CD14-positive monocyte (primary cell): ENCODE measurements at regions not wholly inside any gene's neighbourhood (a gene's known extent, or its start where the extent isn't known, plus 50 kb on each side); places are given as distances from the start of the nearest gene placed in this dataset.

Source experiments
- DNase-seq, 3 donors: peaks; one replicate each; pipeline ENCODE4 v3.0.0-alpha.2; 2011 to 2022
- H2AFZ ChIP-seq: 2 replicates; pipeline ENCODE4 v1.6.0; 2012; ENCODE audit warnings: mild to moderate bottlenecking, low read depth, low read length, inconsistent platforms; ENCODE audit not compliant: insufficient read depth, poor library complexity, severe bottlenecking
- H3K27ac ChIP-seq, 2 donors: 1 replicate in 1 of 2; 2 replicates in 1 of 2; pipeline ENCODE4 v1.5.1; 2012 to 2013; ENCODE audit warnings: low read length in 2 of 2, control low read depth in 1 of 2, inconsistent platforms in 1 of 2, low read depth in 1 of 2, mild to moderate bottlenecking in 1 of 2
- H3K27me3 ChIP-seq, 2 donors: one replicate each; pipeline versions ENCODE4 v1.6.0 to v1.6.1; 2011 to 2013; ENCODE audit warnings: low read length in 2 of 2; ENCODE audit not compliant: control insufficient read depth in 2 of 2, insufficient read depth in 2 of 2
- H3K36me3 ChIP-seq, 2 donors: replicated peaks in 1 of 2; 1 replicate in 1 of 2; 2 replicates in 1 of 2; pipeline versions ENCODE4 v1.5.1 to v1.6.1; 2012 to 2013; ENCODE audit warnings: low read length in 2 of 2, control low read depth in 1 of 2, inconsistent platforms in 1 of 2, mild to moderate bottlenecking in 1 of 2; ENCODE audit not compliant: insufficient read depth in 2 of 2, control insufficient read depth in 1 of 2
- H3K4me1 ChIP-seq, 2 donors: 1 replicate in 1 of 2; 2 replicates in 1 of 2; pipeline versions ENCODE4 v1.5.1 to v1.6.1; 2012 to 2013; ENCODE audit warnings: low read length in 2 of 2, control low read depth in 1 of 2, inconsistent platforms in 1 of 2, mild to moderate bottlenecking in 1 of 2, moderate library complexity in 1 of 2; ENCODE audit not compliant: insufficient read depth in 2 of 2, control insufficient read depth in 1 of 2
- H3K4me2 ChIP-seq: replicated peaks from 2 replicates; pipeline ENCODE3; 2012; ENCODE audit warnings: low read length, moderate library complexity, mild to moderate bottlenecking; ENCODE audit not compliant: poor library complexity, severe bottlenecking; ENCODE audit errors: extremely low read depth
- H3K4me3 ChIP-seq, 3 experiments: fragments of 200-600 bp in 1 of 3; sonication (generic) in 1 of 3; replicated peaks in 1 of 3; 1 replicate in 2 of 3; 2 replicates in 1 of 3; pipeline ENCODE4 v1.5.1; 2011 to 2013; ENCODE audit warnings: low read length in 3 of 3, mild to moderate bottlenecking in 3 of 3, control low read depth in 2 of 3, low read depth in 2 of 3, inconsistent platforms in 1 of 3, moderate library complexity in 1 of 3
- H3K79me2 ChIP-seq: 2 replicates; pipeline ENCODE4 v1.6.0; 2012; ENCODE audit warnings: mild to moderate bottlenecking, control low read depth, inconsistent platforms, low read length, moderate library complexity; ENCODE audit not compliant: insufficient read depth
- H3K9ac ChIP-seq: 2 replicates; pipeline ENCODE4 v1.6.0; 2017; ENCODE audit warnings: low read length, mild to moderate bottlenecking; ENCODE audit not compliant: insufficient read depth, poor library complexity, severe bottlenecking
- H3K9me3 ChIP-seq, 2 donors: replicated peaks in 1 of 2; 1 replicate in 1 of 2; 2 replicates in 1 of 2; pipeline versions ENCODE4 v1.5.1 to v1.6.1; 2012 to 2013; ENCODE audit warnings: low read length in 2 of 2, control low read depth in 1 of 2; ENCODE audit not compliant: control insufficient read depth in 1 of 2, insufficient read depth in 1 of 2
- H4K20me1 ChIP-seq: 2 replicates; pipeline ENCODE4 v1.6.0; 2012; ENCODE audit warnings: mild to moderate bottlenecking, low read length, control low read depth, moderate library complexity; ENCODE audit not compliant: insufficient read depth
- H3K27ac Mint-ChIP-seq, 7 donors: one replicate each; pipeline ENCODE4 v1.8.0; 2020; ENCODE audit warnings: mild to moderate bottlenecking in 7 of 7, mixed read lengths in 7 of 7, moderate library complexity in 6 of 7, inconsistent platforms in 2 of 7
- H3K27me3 Mint-ChIP-seq, 3 donors: one replicate each; pipeline ENCODE4 v1.8.0; 2021 to 2022; ENCODE audit warnings: low read depth in 3 of 3, mild to moderate bottlenecking in 3 of 3, mixed read lengths in 3 of 3, moderate library complexity in 3 of 3, inconsistent platforms in 1 of 3
- H3K36me3 Mint-ChIP-seq, 2 donors: one replicate each; pipeline ENCODE4 v1.8.0; 2020; ENCODE audit warnings: mixed read lengths in 2 of 2, inconsistent platforms in 1 of 2, mild to moderate bottlenecking in 1 of 2
- H3K4me1 Mint-ChIP-seq: one replicate; pipeline ENCODE4 v1.8.0; 2020; ENCODE audit warnings: mild to moderate bottlenecking, mixed read lengths
- H3K4me3 Mint-ChIP-seq, 2 donors: one replicate each; pipeline ENCODE4 v1.8.0; 2020; ENCODE audit warnings: mild to moderate bottlenecking in 2 of 2, mixed read lengths in 2 of 2, moderate library complexity in 1 of 2
- H3K9me3 Mint-ChIP-seq, 7 donors: one replicate each; pipeline ENCODE4 v1.8.0; 2020 to 2022; ENCODE audit warnings: mixed read lengths in 7 of 7, mild to moderate bottlenecking in 6 of 7, moderate library complexity in 6 of 7, inconsistent platforms in 2 of 7
- CTCF ChIP-seq: fragments of 200-600 bp; IDR thresholded peaks from one replicate; pipeline ENCODE4 v1.8.0; 2022; ENCODE audit warnings: antibody characterized with exemption, mild to moderate bottlenecking
- WGBS: methylation state at CpG from one replicate; pipeline ENCODE4 v1.1.5; 2013; ENCODE audit warnings: missing lambda C conversion rate; ENCODE audit not compliant: insufficient coverage; 5-methylcytosine and 5-hydroxymethylcytosine counted together
- intact Hi-C, 2 donors: fragments of 100-400 bp; cut with micrococcal nuclease; formaldehyde crosslinking; loops; one replicate each; pipeline versions ENCODE4 v1.15.0 to v1.15.1; 2023

- intact Hi-C loops = no loop called here
- H3K9ac ChIP-seq = no peak overlapping the region
- no peak overlapping the region for H3K4me2 ChIP-seq
- H3K27ac ChIP-seq = no peak overlapping the region
- Mint-ChIP-seq H3K27me3 (no peaks in the 10 kb centered on the region), H3K9me3 (peaks cover 0 to 10% (median 2%) of the 10 kb centered on the region in 7 donors), H3K4me1 (peaks cover 6% of the 10 kb centered on the region), H3K4me3 (no peak overlapping the region), H3K36me3 (peaks cover 72 to 78% of the 10 kb centered on the region in 2 donors), H3K27ac (no peak overlapping the region)
- H3K4me1 ChIP-seq = no peaks in the 10 kb centered on the region
- H2AFZ ChIP-seq = no peak overlapping the region
- H3K4me3 ChIP-seq = no peak overlapping the region
- no peaks in the 10 kb centered on the region for H3K9me3 ChIP-seq
- no peaks in the 10 kb centered on the region for H3K27me3 ChIP-seq
- no peaks in the 10 kb centered on the region for H3K79me2 ChIP-seq
- no peak for TF ChIP-seq CTCF
- no peak for DNase-seq
- peaks cover 4% of the 10 kb centered on the region for H4K20me1 ChIP-seq
- no CpG with 5 or more reads among the region's 2 CpGs for WGBS
- peaks cover 45 to 88% of the 10 kb centered on the region in 2 donors for H3K36me3 ChIP-seq
Observed at GRCh38 chr14:71687166-71687831, 244.9 kb upstream of the RGS6 start.

DNA sequence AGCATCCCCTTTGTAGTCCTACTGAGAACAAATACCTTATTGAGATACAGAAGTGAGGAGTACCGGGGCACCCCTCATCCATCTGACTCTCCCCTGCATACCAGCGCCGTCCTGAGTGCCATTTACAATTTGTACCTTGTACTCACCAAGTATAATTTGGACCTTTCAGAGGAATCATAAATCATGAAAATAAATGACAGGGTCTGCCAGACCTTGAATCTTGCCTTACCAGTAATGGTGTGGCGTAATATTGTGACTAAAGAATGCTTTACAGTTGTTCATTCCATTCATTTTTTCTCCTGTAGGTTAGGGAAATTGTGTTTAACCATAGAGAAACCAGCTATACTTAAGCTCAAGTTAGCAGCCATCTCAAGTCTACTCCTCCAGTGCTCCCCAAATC, 243.7 kb upstream of the RGS6 start:
- TF ChIP-seq CTCF = no peak
- WGBS = 100% methylated on average over 2 of the region's 4 CpGs
- no peaks in the 10 kb centered on the region for H3K27me3 ChIP-seq
- H4K20me1 ChIP-seq = peaks cover 11% of the 10 kb centered on the region
- H3K9me3 Mint-ChIP-seq = peaks cover 0 to 10% (median 2%) of the 10 kb centered on the region in 7 donors
- H3K36me3 Mint-ChIP-seq = peaks cover 78 to 83% of the 10 kb centered on the region in 2 donors
- H3K4me3 Mint-ChIP-seq = no peak overlapping the region
- no peak overlapping the region for H2AFZ ChIP-seq
- no peak overlapping the region for H3K4me2 ChIP-seq
- H3K79me2 ChIP-seq = no peaks in the 10 kb centered on the region
- H3K36me3 ChIP-seq = peaks cover 53 to 96% of the 10 kb centered on the region in 2 donors
- peaks cover 13% of the 10 kb centered on the region for H3K4me1 Mint-ChIP-seq
- H3K9me3 ChIP-seq = no peaks in the 10 kb centered on the region
- no peak overlapping the region for H3K27ac ChIP-seq
- H3K27ac Mint-ChIP-seq = peak overlapping the region in 1 of 7 donors; percentile 48
- no peaks in the 10 kb centered on the region for H3K4me1 ChIP-seq
- no peaks in the 10 kb centered on the region for H3K27me3 Mint-ChIP-seq
- H3K9ac ChIP-seq = no peak overlapping the region
- intact Hi-C loops = no loop called here
- no peak overlapping the region for H3K4me3 ChIP-seq
- DNase-seq = no peak
